Stimulated activated CD4-positive, alpha-beta T cell treated with anti-CD3 and anti-CD28 coated beads, Interleukin-4, amount 100 ng/mL, for 24 hours (primary cell): ENCODE measurements at regions not wholly inside any gene's neighbourhood (a gene's known extent, or its start where the extent isn't known, plus 50 kb on each side); places are given as distances from the start of the nearest gene placed in this dataset.
"Not testable (repeated sequence)": the region's sequence is repeated elsewhere in the genome, so short reads cannot be mapped to it uniquely, and the experiment has no call there.

ENCODE experiments used
- DNase-seq: peaks from one replicate; pipeline ENCODE4 v3.0.0-alpha.2; 2020

DNA sequence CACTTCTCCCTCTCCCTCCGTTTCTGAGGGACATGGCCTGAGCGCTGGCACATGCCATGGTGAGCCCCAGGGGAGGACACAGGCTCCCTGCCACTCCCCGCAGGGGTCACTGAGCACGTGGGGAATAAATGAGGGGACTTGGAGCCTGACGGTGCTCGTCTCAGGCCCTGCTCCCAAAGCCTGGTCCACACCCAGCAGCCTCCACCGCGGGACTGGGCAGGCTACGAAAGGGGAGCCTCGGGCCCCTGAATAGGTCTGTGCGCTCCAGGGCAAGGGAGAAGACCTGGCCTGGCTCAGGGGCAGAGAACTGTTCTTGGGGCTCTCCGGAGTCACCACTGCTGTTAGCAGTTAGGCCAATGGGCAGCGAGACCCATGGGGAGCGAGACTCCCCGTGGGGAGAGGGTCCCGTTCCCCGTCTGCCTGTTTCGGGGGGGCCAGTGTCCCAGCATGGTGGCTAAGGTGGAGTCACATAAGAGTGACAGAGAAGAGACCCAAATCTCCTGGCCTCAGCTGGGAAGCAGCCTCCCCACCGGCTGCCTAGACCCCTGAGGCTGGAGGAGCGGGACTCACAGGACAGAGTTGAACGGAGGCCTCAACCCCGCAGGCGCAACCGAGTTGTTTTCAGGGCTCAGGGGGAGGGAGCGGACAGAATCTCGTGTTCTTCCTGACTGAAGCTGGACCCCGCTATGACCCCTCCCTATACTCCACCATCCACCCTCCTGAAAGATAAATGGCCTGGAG lies 329.8 kb upstream of the SFSWAP start:
- DNase-seq: no peak

DNA sequence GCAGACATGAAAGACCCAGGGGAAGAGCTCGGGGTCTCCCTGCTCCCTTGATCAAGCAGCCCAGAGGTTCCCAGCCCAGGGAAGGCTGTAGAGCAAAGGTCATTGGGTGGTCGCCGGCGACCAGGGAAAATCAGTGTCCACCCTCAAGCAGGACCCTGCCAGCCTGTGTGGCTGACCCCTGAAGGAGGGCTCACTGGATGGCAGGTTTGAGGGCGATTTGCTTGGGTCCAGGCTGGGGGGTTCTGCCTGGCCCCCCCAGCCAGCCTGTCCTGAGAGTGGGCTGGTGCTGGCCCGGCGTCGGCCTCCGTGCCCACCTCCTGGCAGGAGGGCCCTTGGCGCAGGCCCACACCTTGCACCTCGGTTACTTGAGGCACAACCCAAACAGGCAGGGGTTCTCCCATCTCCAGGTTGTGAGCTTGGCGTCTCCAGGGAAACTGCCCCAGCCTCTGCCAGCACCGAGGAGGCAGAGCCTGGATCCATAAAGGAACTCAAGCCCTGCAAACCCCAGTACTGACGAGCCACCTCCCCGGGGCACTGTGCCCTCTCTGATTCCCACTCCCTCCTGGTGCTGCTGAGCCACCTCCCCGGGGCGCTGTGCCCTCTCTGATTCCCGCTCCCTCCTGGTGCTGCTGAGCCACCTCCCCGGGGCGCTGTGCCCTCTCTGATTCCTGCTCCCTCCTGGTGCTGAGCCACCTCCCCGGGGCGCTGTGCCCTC lies 329.0 kb upstream of the SFSWAP start:
- DNase-seq: no peak

DNA sequence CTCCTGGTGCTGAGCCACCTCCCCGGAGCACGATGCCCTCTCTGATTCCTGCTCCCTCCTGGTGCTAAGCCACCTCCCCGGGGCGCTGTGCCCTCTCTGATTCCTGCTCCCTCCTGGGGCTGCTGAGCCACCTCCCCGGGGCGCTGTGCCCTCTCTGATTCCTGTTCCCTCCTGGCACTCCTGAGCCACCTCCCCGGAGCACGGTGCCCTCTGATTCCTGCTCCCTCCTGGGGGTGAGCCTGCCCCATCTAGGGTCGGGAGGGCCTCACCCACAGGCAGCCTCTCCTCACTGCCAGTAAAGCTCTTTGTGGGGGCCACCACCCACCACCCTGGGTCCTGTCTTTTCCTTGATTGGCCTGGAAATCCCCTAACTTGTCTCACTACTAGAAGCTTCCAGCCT lies 327.6 kb upstream of the SFSWAP start:
- DNase-seq: no peak

DNA sequence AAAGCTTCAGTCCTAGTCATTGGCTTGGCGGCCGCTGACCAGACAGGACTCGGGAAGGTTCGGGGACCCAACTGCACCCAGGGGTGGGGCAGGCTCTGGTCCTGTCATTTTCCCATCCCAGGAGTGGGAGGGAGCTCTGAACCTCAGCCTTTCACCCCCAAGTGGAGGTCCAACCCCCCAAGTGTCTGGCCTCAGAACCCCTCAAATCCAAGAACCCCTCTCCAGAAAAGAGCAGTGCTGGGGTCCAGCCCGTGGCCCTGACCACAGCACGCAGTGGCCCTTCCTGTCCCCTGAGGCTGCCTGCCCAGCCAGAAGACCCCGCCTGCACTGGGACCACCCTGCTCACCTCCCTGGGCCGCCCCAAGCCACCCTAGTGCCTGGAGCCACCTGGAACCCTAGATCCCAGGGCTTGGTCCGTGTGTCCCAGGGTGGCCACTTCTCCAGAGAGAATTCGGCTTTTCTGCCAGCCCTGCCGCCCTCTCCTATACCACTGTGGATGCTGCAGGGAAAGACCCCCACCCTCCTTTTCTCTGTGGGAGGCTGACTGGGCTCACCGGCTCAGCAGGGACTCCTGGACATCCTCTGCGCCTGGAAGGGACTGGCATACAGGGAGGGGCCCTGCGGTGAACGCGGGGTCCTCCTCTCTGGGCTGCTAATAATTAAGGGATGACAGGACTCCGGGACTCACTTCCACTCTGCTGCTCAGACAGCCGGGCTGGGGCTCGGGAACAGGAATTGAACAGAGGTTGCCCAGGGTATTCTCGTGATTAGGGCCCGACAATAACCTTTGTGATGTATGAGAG lies 326.9 kb upstream of the SFSWAP start:
- no peak for DNase-seq

DNA sequence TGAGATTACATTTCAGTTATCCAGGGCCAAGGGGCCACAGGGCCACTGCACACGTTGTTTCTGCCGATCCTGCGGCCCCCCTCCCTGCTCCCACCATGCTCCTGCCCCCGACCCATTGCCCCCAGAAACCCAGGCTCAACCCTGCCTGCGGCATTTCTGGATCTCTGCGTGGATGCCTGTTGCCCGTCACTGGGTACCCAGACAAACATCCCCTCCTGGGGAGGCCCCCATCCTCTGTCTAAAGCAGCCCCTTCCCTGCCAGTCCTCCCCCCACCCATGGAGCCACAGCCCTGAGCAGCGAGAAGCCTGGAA lies 326.4 kb upstream of the SFSWAP start:
- DNase-seq: no peak

DNA sequence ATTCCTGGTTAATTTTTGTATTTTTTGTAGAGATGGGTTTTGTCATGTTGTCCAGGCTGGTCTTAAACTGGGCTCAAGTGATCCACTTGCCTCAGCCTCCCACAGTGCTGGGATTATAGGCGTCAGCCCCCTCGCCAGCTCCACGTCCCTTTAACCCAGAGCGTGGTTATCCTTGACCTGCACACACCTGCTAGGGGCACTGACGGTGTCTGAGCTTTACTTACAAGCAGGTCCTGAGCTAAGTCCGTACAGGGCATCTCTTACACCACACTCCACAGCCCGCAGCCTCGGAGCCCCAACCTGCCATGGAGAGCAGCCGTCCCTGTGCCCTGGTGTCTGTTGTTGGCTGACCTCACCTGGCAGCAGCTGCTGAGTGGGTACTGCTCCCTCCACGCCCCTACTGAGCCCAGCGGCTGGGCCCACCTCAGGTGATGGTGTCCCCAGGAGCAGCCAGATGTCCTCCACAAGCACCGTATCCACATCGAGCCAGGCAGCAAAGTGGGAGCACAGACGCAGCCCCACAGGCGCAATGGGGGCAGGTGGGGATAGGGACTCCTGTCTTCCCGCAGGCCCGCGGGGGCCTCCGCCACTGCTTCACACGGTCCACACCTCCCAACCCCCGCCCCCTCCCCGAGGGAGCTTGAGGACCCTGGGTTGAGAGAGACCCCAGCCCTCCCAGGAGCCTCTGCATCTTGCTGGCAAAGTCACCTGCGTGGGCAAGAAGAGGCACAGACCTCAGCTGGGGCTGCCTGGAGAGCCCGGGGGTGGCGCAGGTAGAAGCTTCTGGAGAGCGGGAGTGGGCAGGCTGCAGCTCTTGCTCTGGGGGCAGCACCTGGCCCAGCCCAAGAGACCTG lies 325.4 kb upstream of the SFSWAP start:
- DNase-seq: no peak

DNA sequence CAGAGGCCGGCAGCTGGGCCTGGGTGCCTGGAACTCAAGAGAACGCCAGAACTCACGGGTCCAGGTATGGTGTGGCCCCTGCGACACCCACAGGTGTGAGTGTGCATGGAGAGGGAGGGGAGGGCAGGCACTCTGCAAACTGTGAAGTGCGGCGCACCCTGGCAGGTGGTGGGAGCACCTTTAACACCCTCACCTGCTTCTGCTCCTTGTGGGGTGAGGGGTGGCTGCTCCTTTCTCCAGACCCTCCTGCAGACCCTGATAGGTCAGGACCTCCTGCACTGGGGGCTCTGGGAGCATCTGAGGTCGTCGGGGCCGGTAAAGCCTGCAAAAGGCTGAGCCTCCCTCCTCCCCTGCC lies 324.7 kb upstream of the SFSWAP start:
- DNase-seq: no peak

DNA sequence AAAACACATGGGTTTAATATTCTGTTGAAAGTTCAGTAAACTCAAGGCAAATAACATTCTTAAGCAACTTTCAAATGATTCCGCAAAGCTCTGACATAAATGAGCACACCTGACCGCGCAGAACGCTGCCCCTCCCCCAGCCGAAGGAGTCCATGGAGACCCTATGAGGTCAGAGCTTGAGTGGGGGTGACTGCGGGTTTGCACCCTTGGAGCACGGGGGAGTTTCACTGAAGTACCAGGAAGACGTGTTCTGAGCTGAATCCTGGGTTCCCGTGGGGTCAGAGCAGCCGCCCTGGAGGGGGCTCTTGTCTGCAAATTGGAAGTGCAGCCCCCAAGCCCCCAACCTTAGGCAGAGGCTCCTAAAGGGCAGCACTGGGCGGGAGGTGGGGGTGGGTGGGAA lies 324.1 kb upstream of the SFSWAP start:
- no peak for DNase-seq

DNA sequence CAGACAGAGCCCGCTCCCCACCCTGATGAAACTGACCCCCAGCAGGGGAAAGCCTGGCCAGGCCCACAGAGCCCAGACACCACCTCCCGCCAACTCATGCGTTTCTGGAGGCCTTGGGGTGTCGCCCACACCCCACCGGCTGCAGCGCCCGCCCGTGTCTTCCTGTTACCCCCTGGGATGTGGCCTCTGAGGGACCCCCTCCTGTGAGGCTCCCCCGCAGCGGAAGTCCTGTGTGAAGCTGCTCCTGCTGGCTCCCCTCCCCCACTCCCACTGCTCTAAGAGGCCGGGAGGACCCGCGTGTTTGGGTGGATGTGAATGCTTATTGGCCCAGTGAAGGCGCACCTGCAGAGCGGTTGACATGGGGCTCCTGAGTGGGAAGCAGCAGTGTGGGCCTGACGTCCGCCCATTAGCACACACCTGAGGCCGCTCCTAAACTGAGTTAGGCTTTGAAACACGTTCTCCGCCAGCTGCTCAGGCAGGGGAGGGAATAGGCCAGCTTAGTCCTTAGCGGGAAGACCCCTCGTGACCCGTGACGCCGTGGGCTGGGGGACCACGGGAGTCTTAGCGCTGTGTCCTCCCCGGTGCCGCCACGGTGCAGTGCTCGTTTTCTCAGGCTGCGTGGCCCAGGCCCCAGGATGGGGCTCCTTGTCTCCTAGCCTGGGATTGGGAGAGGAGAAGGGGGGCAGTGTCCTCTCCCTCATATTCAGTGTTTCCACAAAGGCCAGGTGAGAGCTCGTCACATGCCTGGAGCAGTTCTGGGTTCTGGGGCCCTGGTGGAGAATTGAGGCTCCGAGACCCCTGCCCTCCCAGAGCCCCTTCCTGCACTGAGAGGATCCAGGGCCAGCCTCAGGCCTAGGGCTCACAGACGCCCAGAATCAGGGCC lies 323.4 kb upstream of the SFSWAP start:
- no peak for DNase-seq

DNA sequence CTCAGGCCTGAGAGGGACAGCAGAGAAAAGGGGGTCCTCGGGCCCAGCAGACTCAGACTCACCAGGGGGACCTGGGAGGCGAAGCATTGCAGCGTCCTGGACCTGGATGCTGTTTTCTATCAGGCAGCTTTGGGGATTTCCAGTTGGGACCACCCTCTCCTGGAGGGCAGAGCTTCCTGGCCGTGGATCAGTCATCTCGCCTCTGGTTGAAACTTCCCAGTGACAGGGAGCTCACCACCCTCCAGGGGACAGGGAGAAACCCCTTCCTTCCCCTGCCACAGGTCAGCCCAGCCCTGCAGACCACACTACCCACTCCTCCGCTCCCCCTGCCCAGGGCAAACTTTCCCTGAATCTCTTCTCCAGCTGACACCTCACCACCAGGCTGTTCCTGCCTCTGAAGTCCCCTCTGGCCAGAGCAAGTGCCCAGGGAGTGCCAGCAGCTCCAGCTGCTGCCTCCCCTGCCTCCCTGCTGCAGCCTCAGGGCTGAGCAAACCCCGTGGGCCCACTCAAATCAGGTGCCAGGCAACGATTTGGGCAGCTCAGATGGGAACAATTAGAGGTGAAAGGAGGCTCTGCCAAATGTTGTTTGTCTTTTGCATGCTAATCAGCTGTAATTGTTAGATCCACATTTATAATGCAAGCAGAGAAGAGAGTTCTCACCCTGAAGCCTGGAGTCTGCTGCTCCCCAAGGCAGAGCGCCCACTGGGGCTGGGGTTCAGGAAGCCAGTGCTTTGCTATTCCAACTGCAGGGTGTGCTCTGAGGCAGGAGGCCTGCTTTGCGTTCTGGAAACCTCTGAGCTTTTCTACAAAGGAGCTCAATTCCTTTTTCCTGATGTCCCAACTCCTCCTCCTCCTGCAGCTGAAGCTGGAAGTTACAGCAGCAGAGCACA lies 322.5 kb upstream of the SFSWAP start:
- DNase-seq: not testable (repeated sequence)

DNA sequence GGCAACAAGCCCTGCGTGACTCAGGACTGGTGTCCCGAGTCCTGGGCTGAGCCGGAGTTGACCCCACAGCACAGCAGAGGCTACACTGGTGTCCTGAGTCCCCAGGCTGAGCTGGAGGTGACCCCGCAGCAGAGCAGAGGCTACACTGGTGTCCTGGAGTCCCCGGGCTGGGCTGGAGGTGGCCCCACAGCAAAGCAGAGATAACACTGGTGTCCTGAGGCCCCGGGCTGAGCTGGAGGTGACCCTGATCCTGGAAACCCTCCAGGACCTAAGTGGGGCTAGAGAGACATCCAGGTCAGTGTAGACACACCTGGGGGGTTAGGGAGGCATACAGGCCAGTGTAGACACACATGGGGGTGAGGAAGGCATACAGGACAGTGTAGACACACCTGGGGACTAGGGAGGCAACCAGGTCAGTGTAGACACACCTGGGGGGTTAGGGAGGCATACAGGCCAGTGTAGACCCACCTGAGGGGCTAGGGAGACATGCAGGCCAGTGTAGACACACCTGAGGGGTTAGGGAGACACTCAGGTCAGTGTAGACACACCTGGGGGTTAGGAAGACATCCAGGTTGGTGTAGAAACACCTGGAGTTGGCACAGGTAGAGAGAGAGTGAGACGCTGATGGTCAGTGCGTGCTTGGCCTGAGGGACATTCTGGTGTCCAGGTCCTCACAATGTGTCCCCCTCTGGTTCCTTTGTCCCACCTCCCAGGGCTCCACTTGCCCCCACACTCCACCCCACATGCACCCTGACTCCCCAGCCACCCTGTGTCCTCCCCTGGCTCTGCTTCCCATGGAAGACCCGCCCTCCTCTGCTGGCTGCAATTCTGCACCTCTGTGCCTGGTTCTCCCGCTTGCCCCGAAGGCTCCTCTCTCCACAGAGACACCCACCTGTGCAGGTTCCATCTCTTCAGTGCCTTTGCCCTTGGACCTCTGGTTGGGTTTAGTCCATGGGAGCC lies 321.6 kb upstream of the SFSWAP start:
- DNase-seq: no peak

DNA sequence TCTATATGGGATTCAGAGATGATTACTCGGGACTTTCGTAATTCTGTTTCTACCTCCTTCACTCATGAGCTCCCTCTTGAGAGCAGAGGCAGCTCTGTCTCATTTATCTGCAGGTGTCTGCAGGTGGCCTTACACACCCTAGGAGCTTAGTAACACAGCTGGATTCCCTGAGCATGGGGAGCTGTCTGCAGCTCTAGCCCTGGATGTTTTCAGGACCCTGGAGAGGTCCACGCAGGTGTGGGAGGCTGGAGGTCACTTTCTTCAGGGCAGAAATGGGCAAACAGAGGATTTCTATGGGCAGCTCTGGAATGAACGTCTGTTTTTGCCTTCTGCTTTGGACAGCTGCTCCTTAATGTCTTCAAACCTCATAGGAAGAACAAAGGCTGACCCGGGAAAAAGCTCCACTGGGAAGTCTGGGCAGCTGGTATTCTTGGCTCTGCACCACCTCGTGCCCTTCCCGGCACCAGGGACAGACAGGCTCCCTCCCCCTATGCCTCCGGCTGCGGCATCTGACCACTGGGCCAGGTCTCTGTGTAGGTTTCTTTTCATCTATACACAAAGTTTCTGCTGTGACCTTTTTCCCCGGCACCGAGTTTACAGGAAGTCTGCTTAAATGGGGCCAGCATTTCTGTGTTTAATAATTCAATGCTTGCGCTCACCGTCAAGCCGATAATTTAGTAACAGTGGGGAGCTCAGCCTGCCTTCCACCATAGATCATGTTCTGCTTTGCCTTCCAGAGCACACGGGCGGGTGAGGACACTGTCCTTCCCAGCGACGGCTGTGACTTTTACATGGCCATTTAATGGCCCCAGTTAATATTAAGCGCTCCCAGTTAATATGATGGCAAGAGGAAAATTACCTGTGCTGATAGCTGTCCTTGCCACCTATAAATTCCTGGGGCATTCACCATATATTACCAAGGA lies 320.2 kb upstream of the SFSWAP start:
- DNase-seq: no peak

DNA sequence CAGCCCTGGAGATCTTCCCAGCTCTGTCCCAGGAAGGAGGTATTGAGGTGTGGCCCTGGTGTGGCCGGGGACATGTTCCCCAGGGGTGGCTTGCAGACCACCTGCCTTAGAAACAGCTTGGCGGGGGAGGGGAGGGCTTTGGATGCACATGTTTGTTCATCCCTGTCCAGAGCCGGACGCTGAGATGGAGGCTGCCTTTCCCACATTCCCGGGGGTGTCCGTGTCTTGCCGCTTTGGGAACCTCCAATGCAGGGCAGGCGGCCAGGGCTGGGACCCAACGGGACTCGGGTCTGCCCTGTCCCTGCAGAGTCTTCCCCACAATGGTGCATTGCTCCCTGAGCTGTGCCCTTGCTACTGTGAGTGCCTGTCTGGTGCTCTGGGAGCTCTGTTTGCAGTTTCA lies 319.5 kb upstream of the SFSWAP start:
- DNase-seq: no peak

DNA sequence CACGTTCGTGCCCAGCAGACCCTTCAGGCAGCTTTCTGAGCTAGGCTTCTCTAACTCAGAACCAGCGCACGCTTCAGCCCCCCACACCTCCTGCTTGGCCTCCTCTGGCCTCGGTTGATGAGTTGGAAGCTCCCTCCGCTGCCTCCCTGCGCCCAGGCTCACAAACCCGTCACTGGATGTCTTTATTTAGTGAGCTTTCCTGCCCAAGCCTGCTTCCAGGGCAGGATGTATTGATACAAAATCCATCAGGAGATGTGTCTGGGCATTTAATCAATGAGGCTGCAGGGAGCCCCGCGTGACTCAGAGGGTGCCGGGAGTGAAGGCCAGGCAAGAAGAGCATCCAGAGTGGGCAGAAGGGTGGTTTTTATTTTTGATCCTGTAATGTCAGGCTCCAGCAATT lies 316.1 kb upstream of the SFSWAP start:
- DNase-seq: not testable (repeated sequence)

DNA sequence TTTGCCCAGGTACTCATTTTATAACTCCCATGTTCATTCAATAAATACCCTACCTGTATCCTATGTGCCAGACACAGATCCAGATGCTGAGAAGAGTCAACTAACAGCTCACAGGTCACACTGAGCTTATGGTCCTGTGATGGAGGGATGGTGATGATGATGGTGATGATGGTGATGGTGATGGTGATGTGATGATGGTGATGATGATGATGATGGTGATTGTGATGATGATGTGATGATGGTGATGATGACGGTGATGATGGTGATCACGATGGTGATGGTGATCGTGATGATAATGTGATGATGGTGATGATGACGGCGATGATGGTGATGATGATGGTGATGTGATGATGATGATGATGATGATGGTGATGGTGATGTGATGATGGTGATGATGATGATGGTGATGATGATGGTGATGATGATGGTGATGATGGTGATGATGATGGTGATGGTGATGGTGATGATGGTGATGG lies 315.6 kb upstream of the SFSWAP start:
- DNase-seq: not testable (repeated sequence)

DNA sequence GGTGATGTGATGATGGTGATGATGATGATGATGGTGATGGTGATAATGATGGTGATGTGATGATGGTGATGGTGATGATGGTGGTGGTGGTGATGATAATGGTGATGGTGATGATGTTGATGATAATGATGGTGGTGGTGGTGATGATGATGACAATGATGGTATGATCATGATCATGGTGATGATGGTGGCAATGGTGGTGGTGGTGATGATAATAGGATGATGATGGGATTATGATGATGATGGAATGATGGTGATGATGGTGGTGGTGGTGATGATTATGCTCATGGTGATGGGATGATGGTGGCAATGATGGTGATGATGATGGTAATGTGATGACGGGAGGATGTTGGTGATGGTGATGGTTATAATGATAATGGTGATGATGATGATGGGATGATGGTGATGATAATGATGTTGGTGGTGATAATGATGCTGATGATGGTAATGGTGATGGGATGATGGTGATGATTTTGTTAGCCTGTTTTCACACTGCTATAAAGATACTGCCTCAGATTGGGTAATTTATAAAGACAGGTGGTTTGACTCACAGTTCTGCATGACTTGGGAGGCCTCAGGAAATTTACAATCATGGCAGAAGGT lies 314.8 kb upstream of the SFSWAP start:
- no peak for DNase-seq

DNA sequence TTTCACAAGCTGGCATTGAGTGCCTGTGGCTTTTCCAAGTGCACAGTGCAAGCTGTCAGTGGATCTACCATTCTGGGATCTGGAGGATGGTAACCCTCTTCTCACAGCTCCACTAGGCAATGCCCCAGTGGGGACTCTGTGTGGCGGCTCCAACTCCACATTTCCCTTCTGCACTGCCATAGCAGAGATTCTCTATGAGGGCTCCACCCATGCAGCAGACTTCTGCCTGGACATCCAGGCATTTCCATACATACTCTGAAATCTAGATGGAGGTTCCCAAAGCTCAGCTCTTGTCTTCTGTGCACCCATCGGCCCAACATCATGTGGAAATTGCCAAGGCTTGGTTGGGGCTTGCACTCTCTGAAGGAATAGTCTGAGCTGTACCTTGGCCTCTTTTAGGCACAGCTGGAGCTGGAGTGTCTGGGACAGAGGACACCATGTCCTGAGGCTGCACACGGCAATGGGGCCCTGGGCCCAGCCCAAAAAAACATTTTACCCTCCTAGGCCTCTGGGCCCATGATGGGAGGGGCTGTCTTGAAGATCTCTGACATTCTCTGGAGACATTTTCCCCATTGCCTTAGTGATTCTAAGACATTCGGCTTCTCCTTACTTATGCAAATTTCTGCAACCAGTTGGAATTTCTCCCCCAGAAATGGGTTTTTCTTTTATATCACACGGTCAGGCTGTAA lies 313.3 kb upstream of the SFSWAP start:
- DNase-seq: no peak
